Uterus (tissue), 3 donors: ENCODE measurements at regions not wholly inside any gene's neighbourhood (a gene's known extent, or its start where the extent isn't known, plus 50 kb on each side); places are given as distances from the start of the nearest gene placed in this dataset.
"Not testable (repeated sequence)": the region's sequence is repeated elsewhere in the genome, so short reads cannot be mapped to it uniquely, and the experiment has no call there.

ENCODE experiments used
- DNase-seq, 2 donors: peaks; one replicate each; pipeline ENCODE4 v3.0.0-alpha.2; 2019 to 2020
- H3K27ac ChIP-seq, 2 donors: fragments of 200-600 bp; sonication (generic); 1 replicate in 1 of 2; 2 replicates in 1 of 2; pipeline ENCODE4 v1.5.1; 2016 to 2018
- H3K27me3 ChIP-seq, 2 donors: fragments of 200-600 bp; sonication (generic); one replicate each; pipeline ENCODE4 v1.5.1; 2018 to 2019; ENCODE audit warnings: control low read depth in 1 of 2
- H3K36me3 ChIP-seq, 2 donors: fragments of 200-600 bp; sonication (generic); one replicate each; pipeline ENCODE4 v1.5.1; 2019; ENCODE audit warnings: control low read depth in 1 of 2
- H3K4me1 ChIP-seq, 2 donors: fragments of 200-600 bp; sonication (generic); one replicate each; pipeline ENCODE4 v1.5.1; 2018 to 2019; ENCODE audit warnings: control low read depth in 1 of 2
- H3K4me3 ChIP-seq, 2 donors: fragments of 200-600 bp; sonication (generic); 1 replicate in 1 of 2; 2 replicates in 1 of 2; pipeline ENCODE4 v1.5.1; 2018 to 2019; ENCODE audit warnings: mild to moderate bottlenecking in 1 of 2
- H3K9me3 ChIP-seq, 2 donors: fragments of 200-600 bp; sonication (generic); one replicate each; pipeline ENCODE4 v1.5.1; 2019; ENCODE audit warnings: control low read depth in 1 of 2
- POLR2A ChIP-seq, 2 donors: fragments of 450-650 bp; IDR thresholded peaks; one replicate each; pipeline ENCODE4 v1.6.1; 2016; ENCODE audit warnings: antibody characterized with exemption in 2 of 2, mild to moderate bottlenecking in 1 of 2, moderate library complexity in 1 of 2
- intact Hi-C: fragments of 100-400 bp; cut with DNase I; formaldehyde crosslinking; loops from one replicate; pipeline ENCODE4 v1.15.1; 2023; ENCODE audit warnings: low total_unique reads
- TF ChIP-seq, protein P1 (sequence below), 4 experiments: fragments of 200-600 bp in 2 of 4; fragments of 450-650 bp in 2 of 4; sonication (generic) in 2 of 4; IDR thresholded peaks; one replicate each; pipeline ENCODE4 v1.5.1; 2016 to 2019; ENCODE audit warnings: antibody characterized with exemption in 4 of 4, mild to moderate bottlenecking in 2 of 4, moderate library complexity in 1 of 4
- donor health status: DM: yes; HTN: yes; CAD: no.

DNA sequence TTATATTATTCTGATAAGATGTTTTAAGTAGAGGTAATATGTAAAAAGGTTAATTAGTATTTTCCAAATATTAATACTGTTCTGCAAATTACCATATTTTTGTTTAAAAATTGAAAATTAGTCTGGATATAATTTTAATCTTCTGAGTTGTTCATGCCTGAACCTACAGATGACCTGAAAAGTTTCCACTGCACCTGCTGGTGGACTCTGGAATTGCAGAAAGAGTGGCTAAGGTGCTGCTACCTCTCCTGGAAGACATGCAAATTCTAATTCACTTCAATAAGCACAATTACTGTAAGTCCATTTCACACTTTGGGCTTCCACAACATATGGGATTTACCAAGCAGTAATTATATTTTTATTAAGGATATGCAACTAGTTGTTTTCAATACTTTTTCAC lies 77.7 kb upstream of the OLIG3 start:
- H3K4me3 ChIP-seq = no peak overlapping the region
- no peaks in the 10 kb centered on the region for H3K27me3 ChIP-seq
- intact Hi-C loops = no loop called here
- H3K27ac ChIP-seq = no peak overlapping the region
- DNase-seq = no peak
- H3K36me3 ChIP-seq = no peaks in the 10 kb centered on the region
- TF ChIP-seq POLR2A (IDR thresholded peaks at IDR 0.05) = no peak
- TF ChIP-seq, protein P1, sequence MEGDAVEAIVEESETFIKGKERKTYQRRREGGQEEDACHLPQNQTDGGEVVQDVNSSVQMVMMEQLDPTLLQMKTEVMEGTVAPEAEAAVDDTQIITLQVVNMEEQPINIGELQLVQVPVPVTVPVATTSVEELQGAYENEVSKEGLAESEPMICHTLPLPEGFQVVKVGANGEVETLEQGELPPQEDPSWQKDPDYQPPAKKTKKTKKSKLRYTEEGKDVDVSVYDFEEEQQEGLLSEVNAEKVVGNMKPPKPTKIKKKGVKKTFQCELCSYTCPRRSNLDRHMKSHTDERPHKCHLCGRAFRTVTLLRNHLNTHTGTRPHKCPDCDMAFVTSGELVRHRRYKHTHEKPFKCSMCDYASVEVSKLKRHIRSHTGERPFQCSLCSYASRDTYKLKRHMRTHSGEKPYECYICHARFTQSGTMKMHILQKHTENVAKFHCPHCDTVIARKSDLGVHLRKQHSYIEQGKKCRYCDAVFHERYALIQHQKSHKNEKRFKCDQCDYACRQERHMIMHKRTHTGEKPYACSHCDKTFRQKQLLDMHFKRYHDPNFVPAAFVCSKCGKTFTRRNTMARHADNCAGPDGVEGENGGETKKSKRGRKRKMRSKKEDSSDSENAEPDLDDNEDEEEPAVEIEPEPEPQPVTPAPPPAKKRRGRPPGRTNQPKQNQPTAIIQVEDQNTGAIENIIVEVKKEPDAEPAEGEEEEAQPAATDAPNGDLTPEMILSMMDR (IDR thresholded peaks at IDR 0.05) = peak in 1 of 4 experiments; percentile 14
- H3K4me1 ChIP-seq = no peaks in the 10 kb centered on the region
- no peaks in the 10 kb centered on the region for H3K9me3 ChIP-seq

DNA sequence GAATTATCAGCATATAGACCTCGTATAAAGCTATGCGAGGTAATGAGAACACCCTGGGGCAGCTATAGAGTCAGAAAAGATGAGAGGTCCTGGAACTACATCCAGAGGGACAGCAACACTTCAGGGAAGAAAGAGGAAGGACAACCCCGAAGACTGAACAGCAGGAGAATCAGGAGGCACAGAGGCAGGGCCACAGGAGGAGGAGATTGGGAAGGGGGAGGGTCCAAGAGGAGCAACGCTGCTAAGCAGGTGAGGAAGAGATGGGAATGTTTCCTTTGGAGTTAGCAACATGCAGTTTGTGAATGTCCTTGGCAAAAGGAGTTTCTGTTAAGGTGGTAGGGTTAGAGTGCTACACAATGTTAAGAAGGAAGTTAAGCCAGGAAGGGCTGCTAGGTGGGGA lies 79.5 kb upstream of the OLIG3 start:
- Histone ChIP-seq H3K4me3 (no peak overlapping the region), H3K36me3 (no peaks in the 10 kb centered on the region), H3K27ac (no peak overlapping the region), H3K4me1 (no peaks in the 10 kb centered on the region), H3K9me3 (no peaks in the 10 kb centered on the region), H3K27me3 (no peaks in the 10 kb centered on the region)
- no peak for TF ChIP-seq POLR2A (IDR thresholded peaks at IDR 0.05)
- TF ChIP-seq, protein P1 (IDR thresholded peaks at IDR 0.05) = no peak
- DNase-seq = no peak
- intact Hi-C loops = no loop called here

DNA sequence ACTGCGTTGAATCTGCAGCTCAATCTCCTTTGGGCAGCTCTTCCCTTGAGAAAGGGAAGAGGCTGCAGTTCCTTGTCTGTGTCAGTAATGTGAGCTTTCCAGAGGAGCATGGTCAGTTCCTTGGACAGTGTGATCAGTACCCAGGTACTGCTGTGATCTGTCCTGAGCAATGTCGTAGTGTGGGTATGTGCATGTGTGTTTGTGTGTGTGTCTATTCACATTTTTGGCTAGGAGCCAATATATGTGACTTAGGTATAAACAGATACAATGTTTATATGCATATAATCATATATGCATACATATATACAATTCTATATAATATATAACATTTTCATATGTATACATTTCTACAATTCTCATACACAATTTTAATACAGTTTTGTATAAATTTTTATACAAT lies 85.4 kb upstream of the OLIG3 start:
- intact Hi-C loops = no loop called here
- H3K27ac ChIP-seq = no peak overlapping the region
- no peaks in the 10 kb centered on the region for H3K9me3 ChIP-seq
- H3K4me1 ChIP-seq = no peaks in the 10 kb centered on the region
- no peaks in the 10 kb centered on the region for H3K27me3 ChIP-seq
- H3K36me3 ChIP-seq = no peaks in the 10 kb centered on the region
- no peak overlapping the region for H3K4me3 ChIP-seq
- TF ChIP-seq, protein P1 (IDR thresholded peaks at IDR 0.05) = no peak
- no peak for TF ChIP-seq POLR2A (IDR thresholded peaks at IDR 0.05)
- DNase-seq = no peak

DNA sequence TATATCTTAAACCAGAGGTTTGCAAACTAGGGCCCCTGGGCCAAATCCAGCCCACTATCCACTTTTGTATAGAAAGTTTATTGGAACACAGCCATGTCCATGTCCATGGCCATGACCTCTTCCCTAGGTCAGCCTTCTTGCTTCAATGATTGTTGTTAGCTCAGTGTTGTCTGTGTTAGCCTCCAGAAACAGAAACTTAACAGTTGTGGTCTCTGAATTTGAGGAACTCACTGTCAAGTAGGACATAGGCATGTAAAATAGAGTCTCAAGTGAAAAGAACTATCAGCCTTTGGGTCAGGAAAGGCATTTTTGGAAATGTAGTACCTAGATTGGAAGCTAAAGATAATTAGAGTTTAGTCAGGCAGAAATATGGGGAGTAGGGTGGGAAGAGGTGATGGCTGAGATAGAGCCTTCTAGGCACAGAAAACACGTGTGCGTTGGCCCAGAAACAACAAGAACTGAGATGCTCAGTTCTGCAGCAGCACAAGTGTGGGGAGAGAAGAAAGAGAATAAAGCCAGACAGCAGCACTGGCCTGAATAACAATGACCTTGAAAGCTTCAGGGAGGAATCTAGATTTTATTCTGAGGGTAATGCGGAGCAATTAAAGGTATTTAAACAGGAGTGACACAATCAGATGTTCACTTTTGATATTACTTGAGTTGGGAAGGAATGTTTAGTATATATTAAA lies 87.0 kb upstream of the OLIG3 start:
- TF ChIP-seq, protein P1 (IDR thresholded peaks at IDR 0.05) = no peak
- no peaks in the 10 kb centered on the region for H3K36me3 ChIP-seq
- H3K27me3 ChIP-seq = no peaks in the 10 kb centered on the region
- DNase-seq = no peak
- intact Hi-C loops = no loop called here
- H3K4me3 ChIP-seq = no peak overlapping the region
- no peak overlapping the region for H3K27ac ChIP-seq
- no peaks in the 10 kb centered on the region for H3K9me3 ChIP-seq
- H3K4me1 ChIP-seq = no peaks in the 10 kb centered on the region

DNA sequence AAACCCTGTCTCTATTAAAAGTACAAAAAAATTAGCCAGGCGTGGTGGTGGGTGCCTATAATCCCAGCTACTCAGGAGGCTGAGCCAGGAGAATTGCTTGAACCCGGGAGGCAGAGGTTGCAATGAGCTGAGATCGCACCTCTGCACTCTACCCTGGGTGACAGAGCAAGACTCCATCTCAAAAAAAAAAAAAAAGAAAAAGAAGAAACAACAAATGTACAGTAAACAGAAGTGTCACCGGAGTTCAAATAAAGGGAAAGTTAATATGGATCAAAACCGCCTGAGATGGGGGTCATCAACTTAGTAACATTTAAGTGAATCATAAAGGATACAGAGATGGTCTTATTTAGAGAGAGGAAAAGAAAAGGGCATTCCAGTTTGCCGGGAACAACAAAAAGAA lies 89.3 kb upstream of the OLIG3 start:
- H3K27me3 ChIP-seq, H3K36me3 ChIP-seq, intact Hi-C loops, H3K4me1 ChIP-seq, H3K4me3 ChIP-seq, H3K9me3 ChIP-seq, H3K27ac ChIP-seq, DNase-seq: not testable (repeated sequence)

DNA sequence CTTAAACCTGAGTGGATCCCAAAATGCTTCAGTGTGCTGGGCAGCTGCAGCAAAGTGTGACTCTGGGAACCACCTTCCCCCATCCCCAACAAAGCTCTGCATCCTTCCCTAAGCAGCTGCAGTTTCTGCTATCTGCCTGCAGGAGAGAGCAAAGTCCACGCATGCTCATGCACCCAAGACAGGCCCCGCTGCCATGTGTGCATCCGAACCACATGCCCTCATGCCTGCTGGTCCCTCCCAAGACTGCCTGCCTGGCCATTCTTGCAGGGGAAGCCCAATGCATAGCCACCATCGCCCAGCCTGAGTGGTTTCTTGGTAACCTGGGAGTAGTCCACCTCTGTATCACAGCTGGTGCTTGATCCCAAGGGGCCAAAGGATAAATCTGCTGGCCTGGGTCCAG lies 94.3 kb upstream of the OLIG3 start:
- no peaks in the 10 kb centered on the region for H3K36me3 ChIP-seq
- H3K4me3 ChIP-seq = no peak overlapping the region
- H3K9me3 ChIP-seq = no peaks in the 10 kb centered on the region
- no peak overlapping the region for H3K27ac ChIP-seq
- H3K27me3 ChIP-seq = no peaks in the 10 kb centered on the region
- intact Hi-C loops = no loop called here
- DNase-seq = no peak
- no peak for TF ChIP-seq POLR2A (IDR thresholded peaks at IDR 0.05)
- TF ChIP-seq, protein P1 (IDR thresholded peaks at IDR 0.05) = no peak
- no peaks in the 10 kb centered on the region for H3K4me1 ChIP-seq
